ENCODE measurements at regions not wholly inside any gene's neighbourhood (a gene's known extent, or its start where the extent isn't known, plus 50 kb on each side); places are given as distances from the start of the nearest gene placed in this dataset.

DNA sequence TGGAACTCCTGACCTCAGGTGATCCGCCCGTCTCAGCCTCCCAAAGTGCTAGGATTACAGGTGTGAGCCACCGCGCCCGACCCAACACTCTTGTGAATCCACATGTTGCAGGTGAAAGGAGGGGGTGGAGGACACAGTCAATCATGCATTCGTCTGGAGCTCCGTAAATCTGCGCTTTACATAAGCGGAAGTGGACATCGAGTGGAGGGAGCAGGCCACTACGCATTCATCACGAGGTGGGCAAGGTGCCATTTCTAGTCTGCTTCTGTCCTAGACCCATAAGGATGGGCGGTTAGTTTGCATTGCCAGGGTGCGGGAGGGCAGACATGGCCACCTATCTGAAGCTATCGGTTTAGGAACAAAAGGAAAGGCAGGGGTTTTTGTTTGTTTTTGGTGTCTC is 225.2 kb upstream of the TCERG1L start:
- DNase-seq (ENCODE audit: extremely low read depth, low read depth) = no peak
- TF ChIP-seq, protein P1, sequence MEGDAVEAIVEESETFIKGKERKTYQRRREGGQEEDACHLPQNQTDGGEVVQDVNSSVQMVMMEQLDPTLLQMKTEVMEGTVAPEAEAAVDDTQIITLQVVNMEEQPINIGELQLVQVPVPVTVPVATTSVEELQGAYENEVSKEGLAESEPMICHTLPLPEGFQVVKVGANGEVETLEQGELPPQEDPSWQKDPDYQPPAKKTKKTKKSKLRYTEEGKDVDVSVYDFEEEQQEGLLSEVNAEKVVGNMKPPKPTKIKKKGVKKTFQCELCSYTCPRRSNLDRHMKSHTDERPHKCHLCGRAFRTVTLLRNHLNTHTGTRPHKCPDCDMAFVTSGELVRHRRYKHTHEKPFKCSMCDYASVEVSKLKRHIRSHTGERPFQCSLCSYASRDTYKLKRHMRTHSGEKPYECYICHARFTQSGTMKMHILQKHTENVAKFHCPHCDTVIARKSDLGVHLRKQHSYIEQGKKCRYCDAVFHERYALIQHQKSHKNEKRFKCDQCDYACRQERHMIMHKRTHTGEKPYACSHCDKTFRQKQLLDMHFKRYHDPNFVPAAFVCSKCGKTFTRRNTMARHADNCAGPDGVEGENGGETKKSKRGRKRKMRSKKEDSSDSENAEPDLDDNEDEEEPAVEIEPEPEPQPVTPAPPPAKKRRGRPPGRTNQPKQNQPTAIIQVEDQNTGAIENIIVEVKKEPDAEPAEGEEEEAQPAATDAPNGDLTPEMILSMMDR (IDR thresholded peaks at IDR 0.05; ENCODE audit: low read depth, low read length) = no peak

DNA sequence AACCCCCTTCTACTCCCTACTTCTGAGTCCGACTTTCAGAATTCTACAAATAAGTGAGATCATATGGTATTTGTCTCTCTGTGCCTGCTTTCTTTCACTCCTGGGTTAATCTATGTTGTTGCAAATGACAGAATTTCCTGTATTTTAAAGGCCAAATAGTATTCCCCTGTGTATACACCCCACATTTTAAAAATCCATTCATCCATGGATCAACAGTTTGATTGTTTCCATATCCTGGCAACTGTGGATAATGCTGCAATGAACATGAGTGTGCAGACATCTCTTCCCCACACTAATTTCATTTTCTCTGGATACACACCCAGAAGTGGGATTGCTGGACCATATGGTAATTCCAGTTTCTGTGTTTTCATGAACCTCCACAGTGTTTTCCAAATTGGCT is 225.8 kb upstream of the TCERG1L start:
- no peak for DNase-seq (ENCODE audit: extremely low read depth, low read depth)
- TF ChIP-seq, protein P1 (IDR thresholded peaks at IDR 0.05; ENCODE audit: low read depth, low read length) = no peak

DNA sequence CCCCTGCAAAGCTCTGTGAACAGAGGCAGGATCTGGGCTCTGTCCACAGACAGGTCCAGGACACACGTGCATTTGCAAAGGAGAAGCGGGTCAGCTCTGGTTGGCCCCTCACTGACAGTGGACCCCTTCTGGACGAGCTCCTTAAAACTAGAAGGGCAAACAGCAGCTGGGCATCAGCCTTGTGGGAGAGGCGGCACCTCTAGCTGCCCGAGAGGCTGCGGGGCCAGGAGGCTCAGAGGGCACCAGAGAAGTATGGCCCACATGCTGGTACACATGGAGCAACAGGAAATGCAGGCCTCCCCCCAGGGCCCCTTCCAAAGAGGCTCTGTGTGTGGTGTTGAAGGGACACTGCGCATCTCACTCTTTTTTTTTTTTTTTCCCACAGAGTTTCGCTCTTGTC is 233.0 kb upstream of the TCERG1L start:
- no peak for DNase-seq (ENCODE audit: extremely low read depth, low read depth)
- TF ChIP-seq, protein P1 (IDR thresholded peaks at IDR 0.05; ENCODE audit: low read depth, low read length) = no peak

DNA sequence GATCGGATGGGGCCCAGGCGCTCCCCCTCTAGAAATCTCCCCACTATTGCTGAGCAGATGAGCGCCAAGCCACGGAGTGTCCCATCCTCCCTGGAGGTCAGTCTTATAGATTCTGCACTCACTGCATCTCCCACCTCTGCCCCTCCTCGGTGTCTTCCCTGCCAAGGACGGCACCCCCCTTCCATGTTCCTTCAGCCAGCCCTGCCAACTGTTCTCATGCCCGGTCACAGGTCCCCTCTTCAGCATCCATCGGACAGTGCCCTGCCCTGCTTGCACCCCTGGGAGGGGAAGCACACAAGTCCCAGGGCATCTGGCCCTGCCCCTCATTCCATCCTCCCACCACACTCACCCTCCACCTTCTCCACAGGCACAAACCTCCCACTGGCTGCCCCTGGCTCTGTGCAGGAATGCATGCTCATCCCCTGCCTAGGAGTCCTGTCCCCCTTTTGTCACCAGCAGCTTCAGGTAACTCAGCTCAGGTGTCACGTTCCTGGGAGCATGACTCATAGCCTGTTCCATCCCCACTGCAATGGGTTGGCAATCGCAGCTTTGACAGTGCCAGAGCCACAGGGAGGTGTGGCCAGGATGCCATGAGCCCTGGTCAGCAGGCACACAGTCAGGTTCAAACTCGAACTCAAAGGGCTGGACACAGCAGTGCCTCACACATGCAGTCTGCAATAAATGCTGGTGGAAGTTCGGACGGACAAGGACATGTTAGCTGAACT is 234.7 kb upstream of the TCERG1L start:
- DNase-seq (ENCODE audit: extremely low read depth, low read depth) = no peak
- TF ChIP-seq, protein P1 (IDR thresholded peaks at IDR 0.05; ENCODE audit: low read depth, low read length) = no peak

DNA sequence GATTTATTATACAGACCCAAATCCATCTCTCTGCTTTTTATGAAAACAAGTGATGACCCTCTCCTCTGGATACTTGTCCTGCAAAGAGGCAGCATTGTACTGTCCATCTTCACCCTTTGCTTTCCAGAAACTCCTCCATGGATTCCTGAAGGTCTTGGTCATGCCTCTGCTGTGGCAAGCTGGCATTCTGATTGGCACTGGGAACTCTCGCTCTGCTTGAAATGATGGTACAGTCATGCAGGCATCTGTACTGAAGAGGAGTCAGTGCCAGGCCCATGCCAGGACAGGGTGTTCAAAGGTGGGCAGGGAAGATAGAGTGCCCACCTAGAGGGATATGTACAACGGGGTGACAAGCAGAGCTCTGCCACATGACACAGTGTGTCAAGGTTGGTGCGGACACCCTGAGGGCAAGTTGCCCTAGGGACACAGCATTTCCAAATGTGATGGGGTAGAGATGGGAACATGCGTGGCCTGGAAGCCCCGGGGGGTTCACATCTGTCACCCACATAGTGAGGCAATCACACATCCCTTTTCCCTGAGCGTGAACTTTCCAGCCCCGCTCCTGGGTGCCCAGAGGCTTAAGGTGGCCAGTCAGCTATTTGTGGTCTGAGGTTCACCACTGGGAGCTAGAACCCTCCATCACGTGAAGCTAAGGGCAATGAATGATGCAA is 235.7 kb upstream of the TCERG1L start:
- DNase-seq (ENCODE audit: extremely low read depth, low read depth) = no peak
- TF ChIP-seq, protein P1 (IDR thresholded peaks at IDR 0.05; ENCODE audit: low read depth, low read length) = no peak

DNA sequence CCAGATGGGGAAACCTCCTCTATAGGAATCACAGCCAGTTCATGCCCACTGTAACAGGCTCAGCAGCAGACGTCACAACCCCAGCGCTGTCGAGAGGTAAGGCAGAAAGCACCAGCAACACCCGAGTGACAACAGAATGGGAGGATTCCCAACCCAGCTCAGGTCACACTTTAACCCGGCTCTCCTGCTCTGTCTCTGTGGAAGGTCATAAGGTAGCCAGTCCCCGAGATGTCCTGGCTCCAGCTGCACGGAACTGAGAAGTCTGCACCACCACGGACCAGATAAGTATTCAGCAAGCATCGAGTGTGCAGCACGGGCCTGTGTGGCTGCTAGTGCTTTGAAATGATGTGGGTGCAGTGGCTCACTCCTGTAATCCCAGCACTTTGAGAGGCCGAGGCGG is 236.7 kb upstream of the TCERG1L start:
- no peak for DNase-seq (ENCODE audit: extremely low read depth, low read depth)
- TF ChIP-seq, protein P1 (IDR thresholded peaks at IDR 0.05; ENCODE audit: low read depth, low read length) = no peak

DNA sequence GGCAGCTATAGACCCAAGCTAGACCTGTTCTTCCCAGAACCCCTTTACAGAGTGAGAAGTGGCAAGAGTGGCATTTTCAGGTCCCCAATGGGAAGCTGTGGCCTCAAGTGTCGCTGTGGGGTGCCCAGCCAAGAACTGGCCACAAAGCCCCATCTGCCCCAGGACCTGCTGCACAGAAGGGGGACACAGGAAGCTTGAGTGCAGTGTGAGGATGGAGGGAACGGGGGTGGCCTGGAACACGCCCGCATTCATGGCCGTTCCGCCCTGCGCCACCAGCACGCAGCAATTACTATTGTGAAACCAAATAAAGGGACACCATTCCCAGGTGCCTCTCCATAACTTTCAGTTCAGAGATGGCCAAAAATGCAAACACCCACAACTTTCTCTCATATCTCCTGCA is 237.6 kb upstream of the TCERG1L start:
- TF ChIP-seq, protein P1 (IDR thresholded peaks at IDR 0.05; ENCODE audit: low read depth, low read length) = no peak
- no peak for DNase-seq (ENCODE audit: extremely low read depth, low read depth)
